OCI-LY7 (cell line): ENCODE measurements at regions not wholly inside any gene's neighbourhood (a gene's known extent, or its start where the extent isn't known, plus 50 kb on each side); places are given as distances from the start of the nearest gene placed in this dataset.

ENCODE experiments used
- CTCF ChIP-seq: fragments of 200-600 bp; sonication (generic); conservative IDR thresholded peaks from 2 replicates; pipeline ENCODE4 v1.5.1; 2014; ENCODE audit warnings: mild to moderate bottlenecking, antibody characterized with exemption, low read length, moderate library complexity, mixed read lengths
- EZH2phosphoT487 ChIP-seq: fragments of 200-600 bp; sonication (generic); IDR thresholded peaks from 2 replicates; pipeline ENCODE4 v1.6.1; 2018; ENCODE audit warnings: low read depth, borderline replicate concordance, mild to moderate bottlenecking, mixed run types, antibody characterized with exemption, low read length, moderate library complexity, mixed read lengths

GRCh38 chr1:222307621-222308020, 240.3 kb downstream of the HHIPL2 start:
- TF ChIP-seq CTCF = no peak
- no peak for TF ChIP-seq EZH2phosphoT487
